ENCODE measurements at regions not wholly inside any gene's neighbourhood (a gene's known extent, or its start where the extent isn't known, plus 50 kb on each side); places are given as distances from the start of the nearest gene placed in this dataset.

DNA sequence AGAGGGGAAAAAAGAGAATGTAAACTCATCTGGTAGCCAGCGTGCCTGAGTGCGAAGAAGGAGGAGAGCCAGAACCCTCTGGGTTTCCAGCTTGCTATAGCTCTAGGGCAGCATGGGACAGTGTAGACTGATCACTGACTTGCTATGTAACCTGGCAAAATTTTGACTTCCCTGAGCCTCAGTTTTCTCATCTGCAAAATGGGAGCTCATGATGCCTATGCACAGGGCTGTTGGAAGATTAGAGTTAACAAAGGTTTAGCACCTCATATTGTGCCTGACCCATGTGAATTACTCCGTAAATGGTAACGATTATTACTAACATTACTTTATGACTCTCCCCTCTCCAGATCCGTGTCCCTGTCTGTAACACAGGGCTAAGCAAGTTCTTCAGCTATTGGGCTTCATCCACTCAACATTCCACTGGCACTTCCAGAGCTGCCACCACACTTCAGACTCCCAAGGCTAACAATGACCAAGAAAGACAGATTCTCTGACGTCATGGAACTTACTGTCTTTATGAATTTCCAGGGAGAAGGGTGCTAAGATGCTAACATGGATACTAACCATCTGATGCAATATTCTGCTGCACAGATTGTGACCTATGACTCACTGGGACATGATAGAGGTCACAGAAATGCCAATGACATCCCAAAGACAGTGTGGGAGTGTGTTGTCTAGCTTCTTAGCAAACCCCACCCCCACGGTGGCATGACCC, 195.2 kb downstream of the TRIM29 start (continued):
- TF ChIP-seq, protein P1, sequence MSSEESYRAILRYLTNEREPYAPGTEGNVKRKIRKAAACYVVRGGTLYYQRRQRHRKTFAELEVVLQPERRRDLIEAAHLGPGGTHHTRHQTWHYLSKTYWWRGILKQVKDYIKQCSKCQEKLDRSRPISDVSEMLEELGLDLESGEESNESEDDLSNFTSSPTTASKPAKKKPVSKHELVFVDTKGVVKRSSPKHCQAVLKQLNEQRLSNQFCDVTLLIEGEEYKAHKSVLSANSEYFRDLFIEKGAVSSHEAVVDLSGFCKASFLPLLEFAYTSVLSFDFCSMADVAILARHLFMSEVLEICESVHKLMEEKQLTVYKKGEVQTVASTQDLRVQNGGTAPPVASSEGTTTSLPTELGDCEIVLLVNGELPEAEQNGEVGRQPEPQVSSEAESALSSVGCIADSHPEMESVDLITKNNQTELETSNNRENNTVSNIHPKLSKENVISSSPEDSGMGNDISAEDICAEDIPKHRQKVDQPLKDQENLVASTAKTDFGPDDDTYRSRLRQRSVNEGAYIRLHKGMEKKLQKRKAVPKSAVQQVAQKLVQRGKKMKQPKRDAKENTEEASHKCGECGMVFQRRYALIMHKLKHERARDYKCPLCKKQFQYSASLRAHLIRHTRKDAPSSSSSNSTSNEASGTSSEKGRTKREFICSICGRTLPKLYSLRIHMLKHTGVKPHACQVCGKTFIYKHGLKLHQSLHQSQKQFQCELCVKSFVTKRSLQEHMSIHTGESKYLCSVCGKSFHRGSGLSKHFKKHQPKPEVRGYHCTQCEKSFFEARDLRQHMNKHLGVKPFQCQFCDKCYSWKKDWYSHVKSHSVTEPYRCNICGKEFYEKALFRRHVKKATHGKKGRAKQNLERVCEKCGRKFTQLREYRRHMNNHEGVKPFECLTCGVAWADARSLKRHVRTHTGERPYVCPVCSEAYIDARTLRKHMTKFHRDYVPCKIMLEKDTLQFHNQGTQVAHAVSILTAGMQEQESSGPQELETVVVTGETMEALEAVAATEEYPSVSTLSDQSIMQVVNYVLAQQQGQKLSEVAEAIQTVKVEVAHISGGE (CRISPR knock-in tag; IDR thresholded peaks at IDR 0.05): no peak
- TF ChIP-seq CREB1 (IDR thresholded peaks at IDR 0.05) (no peak), CREB1 (CRISPR knock-in tag; IDR thresholded peaks at IDR 0.05) (0 out of 2 replicates have a peak, but pooled peaks have one; percentile 9), TCFL5 (CRISPR knock-in tag; conservative IDR thresholded peaks at IDR 0.05) (no peak), CREM (IDR thresholded peaks at IDR 0.05; ENCODE audit: low read depth) (0 out of 2 replicates have a peak, but pooled peaks have one; percentile 29), ATF7 (IDR thresholded peaks at IDR 0.05) (peak; percentile 44; the same call in 1 of the 2 replicates), ZNF766 (CRISPR knock-in tag; conservative IDR thresholded peaks at IDR 0.05) (no peak), ZBTB7A (IDR thresholded peaks at IDR 0.05; ENCODE audit: borderline replicate concordance, control insufficient read depth, low read depth, low read length) (no peak), RFX7 (CRISPR knock-in tag; IDR thresholded peaks at IDR 0.05) (no peak), ZNF384 (IDR thresholded peaks at IDR 0.05; ENCODE audit: low read depth, low read length) (no peak), ZNF41 (CRISPR knock-in tag; conservative IDR thresholded peaks at IDR 0.05) (no peak), POLR2AphosphoS5 (IDR thresholded peaks at IDR 0.05; ENCODE audit: control insufficient read depth, insufficient read depth, low read depth, low read length) (no peak), TBL1XR1 (IDR thresholded peaks at IDR 0.05; ENCODE audit: low read length in 2 of 2) (no peak), SRSF1 (IDR thresholded peaks at IDR 0.05; ENCODE audit: low read depth, low read length) (no peak), MECOM (CRISPR knock-in tag; IDR thresholded peaks at IDR 0.05) (no peak), MCM3 (IDR thresholded peaks at IDR 0.05) (no peak), CTBP1 (IDR thresholded peaks at IDR 0.05; ENCODE audit: borderline replicate concordance) (peak; percentile 22; the same call in 1 of the 2 replicates), SRSF7 (optimal IDR thresholded peaks at IDR 0.05; ENCODE audit: low read depth, low read length) (no peak)
- TF ChIP-seq, protein P2, sequence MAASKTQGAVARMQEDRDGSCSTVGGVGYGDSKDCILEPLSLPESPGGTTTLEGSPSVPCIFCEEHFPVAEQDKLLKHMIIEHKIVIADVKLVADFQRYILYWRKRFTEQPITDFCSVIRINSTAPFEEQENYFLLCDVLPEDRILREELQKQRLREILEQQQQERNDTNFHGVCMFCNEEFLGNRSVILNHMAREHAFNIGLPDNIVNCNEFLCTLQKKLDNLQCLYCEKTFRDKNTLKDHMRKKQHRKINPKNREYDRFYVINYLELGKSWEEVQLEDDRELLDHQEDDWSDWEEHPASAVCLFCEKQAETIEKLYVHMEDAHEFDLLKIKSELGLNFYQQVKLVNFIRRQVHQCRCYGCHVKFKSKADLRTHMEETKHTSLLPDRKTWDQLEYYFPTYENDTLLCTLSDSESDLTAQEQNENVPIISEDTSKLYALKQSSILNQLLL (CRISPR knock-in tag; IDR thresholded peaks at IDR 0.05; ENCODE audit: borderline replicate concordance): no peak
- TF ChIP-seq, protein P3, sequence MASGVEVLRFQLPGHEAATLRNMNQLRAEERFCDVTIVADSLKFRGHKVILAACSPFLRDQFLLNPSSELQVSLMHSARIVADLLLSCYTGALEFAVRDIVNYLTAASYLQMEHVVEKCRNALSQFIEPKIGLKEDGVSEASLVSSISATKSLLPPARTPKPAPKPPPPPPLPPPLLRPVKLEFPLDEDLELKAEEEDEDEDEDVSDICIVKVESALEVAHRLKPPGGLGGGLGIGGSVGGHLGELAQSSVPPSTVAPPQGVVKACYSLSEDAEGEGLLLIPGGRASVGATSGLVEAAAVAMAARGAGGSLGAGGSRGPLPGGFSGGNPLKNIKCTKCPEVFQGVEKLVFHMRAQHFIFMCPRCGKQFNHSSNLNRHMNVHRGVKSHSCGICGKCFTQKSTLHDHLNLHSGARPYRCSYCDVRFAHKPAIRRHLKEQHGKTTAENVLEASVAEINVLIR (CRISPR knock-in tag; IDR thresholded peaks at IDR 0.05): no peak
- TF ChIP-seq, protein P4, sequence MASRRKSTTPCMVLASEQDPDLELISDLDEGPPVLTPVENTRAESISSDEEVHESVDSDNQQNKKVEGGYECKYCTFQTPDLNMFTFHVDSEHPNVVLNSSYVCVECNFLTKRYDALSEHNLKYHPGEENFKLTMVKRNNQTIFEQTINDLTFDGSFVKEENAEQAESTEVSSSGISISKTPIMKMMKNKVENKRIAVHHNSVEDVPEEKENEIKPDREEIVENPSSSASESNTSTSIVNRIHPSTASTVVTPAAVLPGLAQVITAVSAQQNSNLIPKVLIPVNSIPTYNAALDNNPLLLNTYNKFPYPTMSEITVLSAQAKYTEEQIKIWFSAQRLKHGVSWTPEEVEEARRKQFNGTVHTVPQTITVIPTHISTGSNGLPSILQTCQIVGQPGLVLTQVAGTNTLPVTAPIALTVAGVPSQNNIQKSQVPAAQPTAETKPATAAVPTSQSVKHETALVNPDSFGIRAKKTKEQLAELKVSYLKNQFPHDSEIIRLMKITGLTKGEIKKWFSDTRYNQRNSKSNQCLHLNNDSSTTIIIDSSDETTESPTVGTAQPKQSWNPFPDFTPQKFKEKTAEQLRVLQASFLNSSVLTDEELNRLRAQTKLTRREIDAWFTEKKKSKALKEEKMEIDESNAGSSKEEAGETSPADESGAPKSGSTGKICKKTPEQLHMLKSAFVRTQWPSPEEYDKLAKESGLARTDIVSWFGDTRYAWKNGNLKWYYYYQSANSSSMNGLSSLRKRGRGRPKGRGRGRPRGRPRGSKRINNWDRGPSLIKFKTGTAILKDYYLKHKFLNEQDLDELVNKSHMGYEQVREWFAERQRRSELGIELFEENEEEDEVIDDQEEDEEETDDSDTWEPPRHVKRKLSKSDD (conservative IDR thresholded peaks at IDR 0.05; ENCODE audit: low read length): no peak

Measured in K562 (cell line).